H1 (cell line): ENCODE measurements at regions not wholly inside any gene's neighbourhood (a gene's known extent, or its start where the extent isn't known, plus 50 kb on each side); places are given as distances from the start of the nearest gene placed in this dataset.

Experiments
- CTCF ChIA-PET: fragments of 300-600 bp; sonication (Branson Sonifier 250); formaldehyde crosslinking; loops from one replicate; lab custom pipeline; 2021; ENCODE audit not compliant: partially characterized antibody; lab: Charles Lee
- POLR2A ChIA-PET: fragments of 300-600 bp; sonication (Branson Sonifier 250); formaldehyde crosslinking; loops from one replicate; lab custom pipeline; 2021; ENCODE audit warnings: inconsistent platforms; ENCODE audit not compliant: partially characterized antibody; lab: Charles Lee
- DNase-seq, 2 experiments: peaks; one replicate each; pipeline versions ENCODE4 v3.0.0 to v3.0.0-alpha.2; 2010 to 2022; ENCODE audit warnings: low spot score in 2 of 2, low read depth in 1 of 2, mixed read lengths in 1 of 2
- FAIRE-seq: peaks from 2 replicates; lab custom pipeline; 2011; peaks lifted over from hg19 to GRCh38; lab: Jason Lieb, UNC
- H2AFZ ChIP-seq: 2 replicates; pipeline ENCODE4 v1.8.1; 2012; ENCODE audit warnings: low read length, inconsistent platforms
- H2AK5ac ChIP-seq: 2 replicates; pipeline ENCODE4 v1.6.1; 2013; ENCODE audit warnings: low read depth, low read length
- H2BK120ac ChIP-seq: replicated peaks from 2 replicates; pipeline ENCODE3; 2013; ENCODE audit warnings: low read depth, low read length, inconsistent platforms
- H2BK12ac ChIP-seq: 2 replicates; pipeline ENCODE4 v1.6.1; 2013; ENCODE audit warnings: low read depth, low read length
- H2BK15ac ChIP-seq: 2 replicates; pipeline ENCODE4 v1.6.1; 2013; ENCODE audit warnings: low read length
- H2BK20ac ChIP-seq: 2 replicates; pipeline ENCODE4 v1.6.1; 2013; ENCODE audit warnings: low read length
- H2BK5ac ChIP-seq: 2 replicates; pipeline ENCODE4 v1.6.1; 2013; ENCODE audit warnings: low read depth, low read length
- H3K14ac ChIP-seq: 2 replicates; pipeline ENCODE4 v1.6.1; 2013; ENCODE audit warnings: inconsistent platforms; ENCODE audit not compliant: insufficient read length
- H3K18ac ChIP-seq: 2 replicates; pipeline ENCODE4 v1.6.1; 2013; ENCODE audit warnings: low read length; ENCODE audit errors: extremely low read depth
- H3K23ac ChIP-seq: 2 replicates; pipeline ENCODE4 v1.6.1; 2013; ENCODE audit warnings: inconsistent platforms; ENCODE audit not compliant: insufficient read length
- H3K23me2 ChIP-seq: 2 replicates; pipeline ENCODE4 v1.6.1; 2013; ENCODE audit warnings: low read depth, low read length
- H3K27ac ChIP-seq: 2 replicates; pipeline ENCODE4 v1.6.1; 2011; ENCODE audit warnings: low read depth, low read length, inconsistent platforms
- H3K27me3 ChIP-seq, 4 experiments: replicated peaks in 1 of 4; 1 replicate in 1 of 4; 2 replicates in 3 of 4; pipeline versions ENCODE4 v1.6.1 to v1.8.1; 2011 to 2013; ENCODE audit warnings: low read length in 3 of 4, mild to moderate bottlenecking in 3 of 4, inconsistent platforms in 2 of 4, mixed read lengths in 2 of 4, moderate library complexity in 1 of 4; ENCODE audit not compliant: control insufficient read depth in 3 of 4, insufficient read depth in 3 of 4; ENCODE audit errors: extremely low read depth in 1 of 4
- H3K36me3 ChIP-seq, 4 experiments: 2 replicates each; pipeline versions ENCODE4 v1.6.1 to v1.8.1; 2011 to 2013; ENCODE audit warnings: mild to moderate bottlenecking in 4 of 4, low read length in 3 of 4, moderate library complexity in 2 of 4, control low read depth in 1 of 4, inconsistent platforms in 1 of 4; ENCODE audit not compliant: insufficient read depth in 4 of 4, control insufficient read depth in 2 of 4
- H3K4ac ChIP-seq: replicated peaks from 2 replicates; pipeline ENCODE3; 2013; ENCODE audit warnings: low read length, low read depth, mixed read lengths, inconsistent platforms; ENCODE audit not compliant: insufficient read length
- H3K4me1 ChIP-seq, 4 experiments: replicated peaks in 1 of 4; 1 replicate in 1 of 4; 2 replicates in 3 of 4; pipeline versions ENCODE4 v1.6.1 to v1.8.1; 2011 to 2013; ENCODE audit warnings: low read length in 3 of 4, inconsistent platforms in 2 of 4, mixed read lengths in 1 of 4; ENCODE audit not compliant: insufficient read depth in 4 of 4, control insufficient read depth in 3 of 4
- H3K4me2 ChIP-seq, 2 experiments: 2 replicates each; pipeline versions ENCODE4 v1.6.1 to v1.8.1; 2011 to 2013; ENCODE audit warnings: low read depth in 2 of 2, low read length in 2 of 2, control low read depth in 1 of 2, inconsistent platforms in 1 of 2, mild to moderate bottlenecking in 1 of 2; ENCODE audit not compliant: insufficient read depth in 1 of 2
- H3K4me3 ChIP-seq, 4 experiments: fragments of 200-600, 300-600 bp in 1 of 4; sonication (generic), shearing (Covaris generic), sonication (Bioruptor Twin) in 1 of 4; 2 replicates each; pipeline versions ENCODE4 v1.5.1 to v1.8.1; 2011 to 2016; ENCODE audit warnings: low read length in 4 of 4, low read depth in 3 of 4, control low read depth in 2 of 4, inconsistent platforms in 2 of 4, mild to moderate bottlenecking in 2 of 4, mixed read lengths in 1 of 4, moderate library complexity in 1 of 4; ENCODE audit not compliant: insufficient read depth in 2 of 4; ENCODE audit errors: extremely low read depth in 1 of 4
- H3K56ac ChIP-seq: replicated peaks from 2 replicates; pipeline ENCODE3; 2013; ENCODE audit warnings: low read depth, mild to moderate bottlenecking, mixed read lengths, low read length, inconsistent platforms; ENCODE audit not compliant: insufficient read length
- H3K79me1 ChIP-seq: 2 replicates; pipeline ENCODE4 v1.6.1; 2013; ENCODE audit warnings: low read depth, low read length, control low read depth
- H3K79me2 ChIP-seq, 2 experiments: 2 replicates each; pipeline versions ENCODE4 v1.6.1 to v1.8.1; 2012 to 2013; ENCODE audit warnings: low read length in 2 of 2, mild to moderate bottlenecking in 2 of 2, inconsistent platforms in 1 of 2; ENCODE audit not compliant: insufficient read depth in 2 of 2, control insufficient read depth in 1 of 2
- H3K9ac ChIP-seq, 4 experiments: replicated peaks in 1 of 4; 1 replicate in 1 of 4; 2 replicates in 3 of 4; pipeline versions ENCODE4 v1.6.1 to v1.8.1; 2011 to 2013; ENCODE audit warnings: low read depth in 3 of 4, low read length in 3 of 4, control low read depth in 2 of 4, mild to moderate bottlenecking in 2 of 4, moderate library complexity in 2 of 4, inconsistent platforms in 1 of 4; ENCODE audit errors: extremely low read depth in 1 of 4
- H3K9me3 ChIP-seq, 2 experiments: 2 replicates each; pipeline versions ENCODE4 v1.6.1 to v1.8.1; 2012 to 2013; ENCODE audit warnings: mild to moderate bottlenecking in 2 of 2, moderate library complexity in 2 of 2, control low read depth in 1 of 2, inconsistent platforms in 1 of 2, low read depth in 1 of 2, low read length in 1 of 2, mixed read lengths in 1 of 2; ENCODE audit not compliant: insufficient read depth in 2 of 2
- H4K20me1 ChIP-seq, 2 experiments: replicated peaks in 1 of 2; 2 replicates each; pipeline versions ENCODE3 to v1.8.1; 2011 to 2013; ENCODE audit warnings: inconsistent platforms in 2 of 2, low read length in 2 of 2, mild to moderate bottlenecking in 1 of 2; ENCODE audit not compliant: insufficient read depth in 2 of 2, control insufficient read depth in 1 of 2
- H4K5ac ChIP-seq: 2 replicates; pipeline ENCODE4 v1.6.1; 2013; ENCODE audit warnings: low read length, low read depth, mixed read lengths, inconsistent platforms; ENCODE audit not compliant: insufficient read length
- H4K8ac ChIP-seq: 2 replicates; pipeline ENCODE4 v1.8.0; 2013; ENCODE audit warnings: mild to moderate bottlenecking, moderate library complexity, low read length, inconsistent platforms; ENCODE audit not compliant: insufficient read depth; ENCODE audit errors: extremely low read depth
- H4K91ac ChIP-seq: replicated peaks from 2 replicates; pipeline ENCODE3; 2013; ENCODE audit warnings: low read length, mixed read lengths, inconsistent platforms; ENCODE audit not compliant: insufficient read length
- SIX5 ChIP-seq: IDR thresholded peaks from 2 replicates; pipeline ENCODE4 v1.6.1; 2011; ENCODE audit warnings: mild to moderate bottlenecking, low read depth, low read length
- WGBS, 2 experiments: shearing (Covaris generic) in 1 of 2; methylation state at CpG; one replicate each; pipeline versions ENCODE4 v1.1.6 to v1.1.7; 2013 to 2015; ENCODE audit warnings: low lambda C conversion rate in 2 of 2, mixed read lengths in 2 of 2, inconsistent platforms in 1 of 2, low coverage in 1 of 2, missing lambda C conversion rate in 1 of 2; ENCODE audit not compliant: insufficient replicate concordance in 2 of 2, insufficient coverage in 1 of 2, insufficient read length in 1 of 2; ENCODE audit errors: extremely low coverage in 1 of 2, missing lambda C conversion rate in 1 of 2; 5-methylcytosine and 5-hydroxymethylcytosine counted together

DNA sequence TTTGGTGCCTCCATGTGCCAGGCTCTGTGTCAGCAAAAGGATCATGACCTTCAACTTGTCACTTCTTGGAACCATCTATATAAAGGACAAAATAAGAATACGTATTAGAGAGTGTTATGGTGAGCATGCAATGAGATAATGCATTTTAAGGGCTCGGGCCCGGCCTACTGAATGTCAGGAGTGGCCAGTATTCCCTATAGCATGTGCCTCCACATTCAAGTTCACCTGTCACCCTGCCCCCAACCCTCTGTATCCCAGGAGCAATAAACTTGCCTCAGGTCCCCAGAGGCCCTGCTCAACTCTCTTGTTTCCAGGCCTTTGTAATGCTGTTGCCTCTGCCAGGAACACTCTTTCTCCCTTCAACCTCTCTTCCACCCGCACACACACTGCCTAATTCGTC, 90.2 kb upstream of the SLC6A11 start:
- Histone ChIP-seq H3K4me2 (no peak overlapping the region), H3K9ac (no peak overlapping the region), H3K9me3 (no peaks in the 10 kb centered on the region), H3K14ac (no peak overlapping the region), H3K4me1 (0 out of 7 replicates have a peak, but pooled peaks cover 0 to 2% (median 0%) of the 10 kb centered on the region in 4 experiments), H2BK15ac (no peak overlapping the region), H2BK12ac (no peak overlapping the region), H3K56ac (no peak overlapping the region), H3K27ac (no peak overlapping the region), H3K79me1 (no peaks in the 10 kb centered on the region), H3K18ac (no peak overlapping the region), H3K27me3 (no peaks in the 10 kb centered on the region), H2BK20ac (no peak overlapping the region), H4K91ac (no peak overlapping the region), H4K5ac (no peak overlapping the region), H4K8ac (no peak overlapping the region; the same call in 1 of the 2 replicates), H3K36me3 (no peaks in the 10 kb centered on the region), H3K4me3 (no peak overlapping the region), H2AFZ (no peak overlapping the region), H3K4ac (no peak overlapping the region), H2BK120ac (no peak overlapping the region), H3K79me2 (no peaks in the 10 kb centered on the region), H3K23me2 (no peaks in the 10 kb centered on the region), H2AK5ac (no peak overlapping the region), H2BK5ac (no peak overlapping the region), H4K20me1 (no peaks in the 10 kb centered on the region), H3K23ac (no peak overlapping the region)
- POLR2A ChIA-PET = interaction anchor here (0.5 kb wide), 1 partner anchor 99 kb away, joined by 3 read pairs; no protein-coding TSS in a partner anchor
- no peak for TF ChIP-seq SIX5
- 93% methylated on average over 5 of the region's 5 CpGs; no CpG with 5 or more reads in 1 of the 2 experiments for WGBS, 2 experiments
- no peak for FAIRE-seq
- no peak for DNase-seq
- CTCF ChIA-PET = interaction anchor here (0.6 to 3.7 kb wide), 2 partner anchors 13 to 746 kb away, joined by 3 to 16 read pairs; no protein-coding TSS in a partner anchor
